BLaER1 treated with 17β-estradiol and CSF1 and Interleukin-3, amounts not matched to agents 10 nM and 100 nM (cell line): ENCODE measurements at regions not wholly inside any gene's neighbourhood (a gene's known extent, or its start where the extent isn't known, plus 50 kb on each side); places are given as distances from the start of the nearest gene placed in this dataset.

Experiments
- H3K27ac ChIP-seq, 11 experiments: shearing (Covaris generic); formaldehyde crosslinking; 2 replicates each; pipeline ENCODE4 v1.8.1; 2022
- H3K27me3 ChIP-seq, 11 experiments: shearing (Covaris generic); formaldehyde crosslinking; 2 replicates each; pipeline ENCODE4 v1.8.1; 2022
- H3K36me3 ChIP-seq, 11 experiments: shearing (Covaris generic); formaldehyde crosslinking; 2 replicates each; pipeline ENCODE4 v1.8.1; 2022
- H3K4me1 ChIP-seq, 10 experiments: shearing (Covaris generic); formaldehyde crosslinking; 2 replicates each; pipeline ENCODE4 v1.8.1; 2022
- H3K4me2 ChIP-seq, 11 experiments: shearing (Covaris generic); formaldehyde crosslinking; 2 replicates each; pipeline ENCODE4 v1.8.1; 2022
- H3K4me3 ChIP-seq, 10 experiments: shearing (Covaris generic); formaldehyde crosslinking; 2 replicates each; pipeline ENCODE4 v1.8.1; 2022
- H3K9ac ChIP-seq, 11 experiments: shearing (Covaris generic); formaldehyde crosslinking; 2 replicates each; pipeline ENCODE4 v1.8.1; 2022
- H3K9me3 ChIP-seq, 11 experiments: shearing (Covaris generic); formaldehyde crosslinking; replicated peaks in 1 of 11; 2 replicates each; pipeline ENCODE4 v1.8.1; 2022
- H4K20me1 ChIP-seq, 11 experiments: shearing (Covaris generic); formaldehyde crosslinking; 2 replicates each; pipeline ENCODE4 v1.8.1; 2022
- Cebpa-rat ChIP-seq, 11 experiments: shearing (Covaris generic); IDR thresholded peaks; 2 replicates each; pipeline ENCODE4 v1.8.1; 2022

DNA sequence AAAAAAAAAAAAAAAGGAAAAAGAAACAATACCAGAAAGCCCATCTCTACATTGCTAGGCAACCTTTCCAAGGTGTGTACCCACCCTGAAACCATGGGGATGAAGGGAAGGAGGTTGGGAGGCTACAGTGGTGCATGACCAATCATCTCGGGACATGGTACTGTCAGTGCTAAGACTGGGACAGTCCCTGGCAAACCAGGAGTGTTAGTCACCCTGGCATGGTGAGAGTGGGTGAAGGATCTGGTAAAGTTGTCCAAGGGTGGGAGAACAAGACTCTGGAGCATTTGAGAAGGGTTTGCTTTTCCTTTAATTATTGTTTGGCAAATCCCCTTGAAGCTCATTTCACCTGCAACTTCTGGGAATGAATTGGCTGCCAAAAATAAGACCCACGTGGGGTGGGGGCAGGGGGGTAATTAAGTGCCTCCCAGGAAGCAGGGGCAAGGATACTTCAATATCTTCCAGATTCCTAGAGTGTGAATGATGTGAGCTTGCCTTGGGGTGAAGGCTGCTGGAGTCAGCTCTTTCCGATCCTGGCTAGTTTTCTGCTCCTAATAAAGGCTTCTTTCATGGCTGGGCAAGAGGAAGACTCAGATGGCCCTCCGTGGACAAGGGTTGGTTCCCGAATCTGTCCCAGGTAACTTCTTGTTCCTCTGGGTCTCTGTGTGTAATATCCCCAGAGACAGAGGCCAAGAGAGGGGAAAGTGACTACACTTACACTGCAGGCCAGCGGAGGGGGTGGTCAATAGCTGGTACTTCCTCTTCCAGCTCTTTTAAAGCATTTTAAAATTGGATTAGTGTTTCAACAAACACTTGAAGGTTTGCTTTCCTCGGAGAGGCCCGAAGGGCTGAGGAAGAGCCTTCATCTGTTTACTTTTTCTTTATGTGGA is 61.6 kb upstream of the SPRY4 start:
- Histone ChIP-seq H3K4me3 (no peak overlapping the region), H3K36me3 (no peaks in the 10 kb centered on the region), H4K20me1 (no peaks in the 10 kb centered on the region; a peak in 1 of 22 replicates), H3K27me3 (0 out of 22 replicates have a peak, but pooled peaks cover 0 to 4% (median 0%) of the 10 kb centered on the region in 11 experiments), H3K4me1 (peaks cover 24 to 61% (median 43%) of the 10 kb centered on the region in 10 experiments), H3K27ac (peak overlapping the region in 1 of 11 experiments; percentile 28; a peak in 1 of 22 replicates), H3K9ac (no peak overlapping the region), H3K4me2 (peak overlapping the region in 8 of 11 experiments; percentile 2 to 80 (median 45); a peak in 11 of 22 replicates), H3K9me3 (no peaks in the 10 kb centered on the region; a peak in 1 of 22 replicates)
- no peak for TF ChIP-seq Cebpa-rat (IDR thresholded peaks at IDR 0.05)

DNA sequence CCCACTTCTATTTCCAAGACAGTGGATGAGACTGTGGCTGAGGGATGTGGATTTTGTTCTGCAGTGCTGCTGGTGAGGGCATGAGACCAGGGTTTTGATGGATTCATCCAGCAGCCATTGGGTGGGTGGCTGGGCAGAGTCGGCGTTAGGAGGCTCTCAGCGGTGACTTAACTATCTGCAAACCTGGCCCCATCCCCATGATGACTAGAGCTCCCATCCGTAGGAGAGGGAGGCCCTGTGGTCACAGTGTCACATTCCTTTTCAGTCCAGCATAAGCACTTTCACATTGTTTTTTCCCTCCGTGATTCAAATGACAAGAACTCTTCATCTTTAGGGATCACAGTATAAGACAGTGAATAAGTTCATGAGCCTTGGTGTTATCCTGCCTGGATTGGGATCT is 60.4 kb upstream of the SPRY4 start:
- Histone ChIP-seq H3K9ac (no peak overlapping the region), H3K9me3 (no peaks in the 10 kb centered on the region; a peak in 2 of 22 replicates), H3K4me1 (peaks cover 12 to 50% (median 31%) of the 10 kb centered on the region in 10 experiments), H3K4me2 (no peak overlapping the region), H4K20me1 (no peaks in the 10 kb centered on the region; a peak in 1 of 22 replicates), H3K27ac (no peak overlapping the region), H3K4me3 (no peak overlapping the region), H3K27me3 (no peaks in the 10 kb centered on the region), H3K36me3 (no peaks in the 10 kb centered on the region)
- TF ChIP-seq Cebpa-rat (IDR thresholded peaks at IDR 0.05) = no peak

DNA sequence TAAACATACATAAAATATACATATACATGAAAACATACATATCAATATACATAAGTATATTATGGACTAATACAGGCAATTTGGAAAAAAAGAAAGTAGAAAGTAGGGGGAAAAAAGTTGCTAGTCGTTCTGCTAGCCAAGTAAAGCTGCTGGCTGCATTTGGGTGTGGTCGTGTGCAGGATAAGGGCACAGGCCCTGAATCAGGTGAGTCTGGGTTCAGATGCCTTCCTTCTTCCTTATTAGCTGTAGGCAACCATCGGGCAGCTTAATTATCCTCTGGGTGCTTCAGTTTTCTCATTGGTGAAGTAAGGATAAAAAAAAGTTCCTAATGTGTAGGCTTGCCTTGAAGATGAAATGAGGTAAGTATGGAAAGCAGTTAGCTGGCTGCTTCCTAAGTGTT is 59.2 kb upstream of the SPRY4 start:
- no peak overlapping the region for H3K4me2 ChIP-seq
- no peak for TF ChIP-seq Cebpa-rat (IDR thresholded peaks at IDR 0.05)

DNA sequence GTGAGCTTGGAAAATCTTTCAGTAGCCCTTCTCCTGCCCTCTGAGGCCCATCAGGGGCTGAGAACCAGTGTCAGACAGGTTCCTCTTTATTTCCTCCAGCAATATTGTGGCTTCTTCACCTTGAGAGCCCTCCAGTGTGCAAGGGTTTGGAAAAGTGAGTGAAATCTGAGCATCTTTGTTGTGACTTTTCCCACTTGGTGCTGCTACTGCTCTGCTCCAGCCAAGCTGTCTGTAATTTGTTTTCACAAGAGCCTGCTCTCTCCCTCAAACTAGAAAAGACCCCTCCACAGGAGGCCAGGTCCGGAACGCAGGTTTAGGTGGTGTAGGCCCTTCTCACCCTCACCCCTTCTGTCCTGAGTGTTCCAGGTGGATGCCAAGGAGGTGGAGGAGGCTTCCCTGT is 57.4 kb upstream of the SPRY4 start:
- Histone ChIP-seq H3K27me3 (no peaks in the 10 kb centered on the region), H3K4me1 (peaks cover 0 to 21% (median 8%) of the 10 kb centered on the region in 10 experiments; a peak in 11 of 20 replicates), H3K9me3 (no peaks in the 10 kb centered on the region; a peak in 2 of 22 replicates), H3K27ac (no peak overlapping the region), H3K36me3 (no peaks in the 10 kb centered on the region), H3K4me3 (no peak overlapping the region), H3K4me2 (no peak overlapping the region), H3K9ac (no peak overlapping the region), H4K20me1 (no peaks in the 10 kb centered on the region; a peak in 1 of 22 replicates)
- no peak for TF ChIP-seq Cebpa-rat (IDR thresholded peaks at IDR 0.05)

More for the DNA sequence above, 59.2 kb upstream of the SPRY4 start:
- Histone ChIP-seq H3K36me3 (no peaks in the 10 kb centered on the region), H3K4me3 (no peak overlapping the region), H3K27me3 (no peaks in the 10 kb centered on the region), H3K9me3 (no peaks in the 10 kb centered on the region; a peak in 2 of 22 replicates), H3K4me1 (peaks cover under 1 to 38% (median 19%) of the 10 kb centered on the region in 10 experiments; a peak in 18 of 20 replicates), H3K9ac (no peak overlapping the region), H4K20me1 (no peaks in the 10 kb centered on the region; a peak in 1 of 22 replicates), H3K27ac (no peak overlapping the region)

DNA sequence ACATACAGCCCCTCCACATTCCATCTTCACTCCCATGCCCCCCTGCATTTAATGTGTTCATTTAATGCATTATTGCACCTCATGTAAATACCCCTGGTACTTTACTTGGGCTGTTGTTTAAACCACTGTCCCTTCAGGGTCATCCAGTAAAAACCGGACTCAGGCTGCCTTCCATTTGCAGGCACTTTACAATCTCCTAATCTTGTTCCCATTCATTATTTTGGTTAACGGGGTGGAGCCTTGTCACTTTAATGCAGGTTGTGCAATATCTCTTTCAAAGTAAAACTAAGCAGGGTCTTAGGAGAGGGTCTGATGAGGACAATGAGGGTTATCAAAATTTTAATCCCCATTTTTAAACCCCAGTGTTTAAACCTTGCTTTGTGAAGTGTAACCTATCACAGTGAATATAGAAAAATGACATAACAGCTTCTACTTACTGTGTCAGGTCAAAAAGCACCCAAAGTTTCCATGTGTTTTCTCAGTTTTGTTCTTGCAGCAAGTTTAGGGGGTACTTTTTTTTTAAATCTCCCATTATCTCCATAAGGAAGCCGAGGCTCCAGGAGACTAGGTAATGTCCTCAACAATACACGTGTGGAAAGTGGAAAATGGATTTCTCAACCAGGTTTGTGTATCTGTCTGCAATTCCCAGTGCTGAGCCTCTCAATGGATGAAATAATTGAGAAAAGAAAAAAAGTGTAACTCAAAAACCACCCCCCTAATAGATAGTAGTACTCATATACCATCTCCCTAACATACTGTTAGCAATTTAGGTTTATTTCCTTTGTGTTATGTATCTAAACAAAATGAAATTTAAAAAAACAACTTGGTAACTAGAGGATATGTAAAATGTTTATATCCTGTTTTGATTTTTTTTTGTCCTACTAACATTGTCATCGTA is 54.2 kb upstream of the SPRY4 start:
- H3K27ac ChIP-seq = no peak overlapping the region
- no peak overlapping the region for H3K9ac ChIP-seq
- H3K4me3 ChIP-seq = no peak overlapping the region
- H3K36me3 ChIP-seq = no peaks in the 10 kb centered on the region
- H3K9me3 ChIP-seq = no peaks in the 10 kb centered on the region; a peak in 2 of 22 replicates
- no peaks in the 10 kb centered on the region for H3K27me3 ChIP-seq
- H3K4me2 ChIP-seq = no peak overlapping the region; a peak in 1 of 22 replicates
- no peak for TF ChIP-seq Cebpa-rat (IDR thresholded peaks at IDR 0.05)
- H3K4me1 ChIP-seq = no peaks in the 10 kb centered on the region
- no peaks in the 10 kb centered on the region for H4K20me1 ChIP-seq

DNA sequence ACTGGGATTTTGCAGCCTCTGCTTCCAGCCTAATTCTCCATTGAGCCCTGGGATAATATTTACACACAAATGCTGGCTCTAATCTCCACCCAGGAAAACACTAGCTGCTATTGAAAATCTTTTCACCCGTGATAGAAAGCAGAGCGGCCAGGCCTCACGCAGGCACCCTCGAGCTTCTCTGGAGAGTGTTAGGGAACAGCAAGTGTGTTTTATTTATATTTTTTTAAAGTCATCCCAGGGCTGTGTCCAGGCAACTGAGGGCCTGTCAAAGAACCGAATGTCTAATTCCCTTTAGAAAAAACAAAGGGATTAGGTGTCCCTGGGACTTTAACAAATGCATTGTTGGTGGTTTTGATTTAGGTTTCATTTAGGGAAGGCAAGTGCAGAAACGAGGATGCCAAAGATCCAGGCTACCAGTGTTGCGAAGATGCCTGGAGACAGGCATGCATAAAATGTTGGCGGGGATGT is 51.2 kb upstream of the SPRY4 start:
- Histone ChIP-seq H3K4me3 (no peak overlapping the region), H3K4me1 (no peaks in the 10 kb centered on the region), H3K36me3 (no peaks in the 10 kb centered on the region), H3K27me3 (no peaks in the 10 kb centered on the region), H3K27ac (no peak overlapping the region), H3K9ac (no peak overlapping the region), H3K4me2 (no peak overlapping the region), H3K9me3 (no peaks in the 10 kb centered on the region; a peak in 1 of 22 replicates), H4K20me1 (no peaks in the 10 kb centered on the region)
- no peak for TF ChIP-seq Cebpa-rat (IDR thresholded peaks at IDR 0.05)
